HCT116 (cell line): ENCODE measurements at regions not wholly inside any gene's neighbourhood (a gene's known extent, or its start where the extent isn't known, plus 50 kb on each side); places are given as distances from the start of the nearest gene placed in this dataset.

Source experiments
- ATAC-seq: fragments of 200-7000 bp; cut with Tn5 transposase; 2 replicates; pipeline ENCODE4 v1.9.1; 2020; ENCODE audit warnings: mild to moderate bottlenecking, moderate library complexity
- BruUV-seq: library from RNA; stranded (reverse); fragments of 400-500 nt; replicated peaks from 2 replicates; lab custom pipeline; 2021; lab: Mats Ljungman, UMichigan
- CTCF ChIA-PET: fragments of 300-600 bp; sonication (Branson Sonifier 250); formaldehyde crosslinking; loops from one replicate; lab custom pipeline; 2021; ENCODE audit warnings: antibody characterized with exemption; lab: Charles Lee
- POLR2A ChIA-PET: fragments of 300-600, 350-600 bp; sonication (Branson Sonifier 250); formaldehyde crosslinking; loops from one replicate; lab custom pipeline; 2021; ENCODE audit warnings: antibody characterized with exemption; lab: Charles Lee
- RAD21 ChIA-PET, 2 experiments: fragments of 300-600 bp; sonication (Branson Sonifier 250); formaldehyde crosslinking; loops; one replicate each; lab custom pipeline; 2023; ENCODE audit warnings: low total read pairs in 2 of 2; ENCODE audit not compliant: uncharacterized antibody in 2 of 2, unreplicated experiment in 2 of 2, low non-redundant PET in 1 of 2; lab: Charles Lee
- DNase-seq: peaks from one replicate; pipeline ENCODE4 v3.0.0-alpha.2; 2010; ENCODE audit warnings: low read depth, low spot score
- H2AFZ ChIP-seq: fragments of 200-600 bp; shearing (Covaris generic), sonication (generic); 2 replicates; pipeline ENCODE4 v1.6.1; 2017; ENCODE audit warnings: low read depth, mixed run types, mixed read lengths, antibody characterized with exemption, low read length; ENCODE audit not compliant: poor library complexity, severe bottlenecking
- H3K27ac ChIP-seq: 2 replicates; pipeline ENCODE4 v1.5.1; 2012; ENCODE audit warnings: low read depth, low read length
- H3K27me3 ChIP-seq: fragments of 200-600 bp; sonication (generic); 2 replicates; pipeline ENCODE4 v1.6.1; 2016; ENCODE audit warnings: mixed run types, low read length, mixed read lengths; ENCODE audit not compliant: insufficient read depth
- H3K36me3 ChIP-seq, 2 experiments: fragments of 200-500 bp in 1 of 2; fragments of 200-600 bp in 1 of 2; sonication (Bioruptor generic) in 1 of 2; sonication (generic) in 1 of 2; 2 replicates each; pipeline versions ENCODE4 v1.5.1 to v1.6.1; 2014 to 2016; ENCODE audit warnings: low read length in 2 of 2, inconsistent platforms in 1 of 2, mixed read lengths in 1 of 2, mixed run types in 1 of 2; ENCODE audit not compliant: insufficient read depth in 2 of 2, control insufficient read depth in 1 of 2
- H3K4me1 ChIP-seq, 2 experiments: fragments of 200-600 bp in 1 of 2; sonication (generic) in 1 of 2; 2 replicates each; pipeline versions ENCODE4 v1.5.1 to v1.6.1; 2012 to 2017; ENCODE audit warnings: low read length in 2 of 2, inconsistent platforms in 1 of 2, mild to moderate bottlenecking in 1 of 2, mixed read lengths in 1 of 2, mixed run types in 1 of 2, moderate library complexity in 1 of 2; ENCODE audit not compliant: insufficient read depth in 2 of 2, control insufficient read depth in 1 of 2
- H3K4me2 ChIP-seq: fragments of 200-600 bp; sonication (generic); 2 replicates; pipeline ENCODE4 v1.6.1; 2017; ENCODE audit warnings: mixed run types, low read length, mixed read lengths
- H3K4me3 ChIP-seq, 2 experiments: fragments of 200-600 bp in 1 of 2; sonication (generic) in 1 of 2; replicated peaks in 1 of 2; 2 replicates each; pipeline ENCODE4 v1.5.1; 2011 to 2016; ENCODE audit warnings: low read length in 2 of 2, control low read depth in 1 of 2, low read depth in 1 of 2, mild to moderate bottlenecking in 1 of 2, mixed read lengths in 1 of 2, mixed run types in 1 of 2
- H3K79me2 ChIP-seq: fragments of 200-600 bp; sonication (generic); 2 replicates; pipeline ENCODE4 v1.6.1; 2017; ENCODE audit warnings: mild to moderate bottlenecking, mixed run types, low read length, moderate library complexity, mixed read lengths; ENCODE audit not compliant: insufficient read depth
- H3K9ac ChIP-seq: fragments of 200-600 bp; sonication (generic); 2 replicates; pipeline ENCODE4 v1.6.1; 2016; ENCODE audit warnings: low read length, mixed read lengths
- H3K9me2 ChIP-seq: fragments of 200-600 bp; sonication (generic), shearing (Covaris generic); 2 replicates; pipeline ENCODE4 v1.6.1; 2017; ENCODE audit warnings: mixed run types, mild to moderate bottlenecking, moderate library complexity; ENCODE audit not compliant: insufficient read depth
- H3K9me3 ChIP-seq, 2 experiments: fragments of 200-500 bp in 1 of 2; fragments of 200-600 bp in 1 of 2; sonication (Bioruptor generic) in 1 of 2; sonication (generic) in 1 of 2; 2 replicates each; pipeline ENCODE4 v1.6.1; 2014 to 2017; ENCODE audit warnings: low read length in 2 of 2, mixed read lengths in 2 of 2, inconsistent platforms in 1 of 2, low read depth in 1 of 2, mild to moderate bottlenecking in 1 of 2, mixed run types in 1 of 2, moderate library complexity in 1 of 2; ENCODE audit not compliant: control insufficient read depth in 1 of 2, insufficient read depth in 1 of 2
- H4K20me1 ChIP-seq: fragments of 200-600 bp; sonication (generic), shearing (Covaris generic); 2 replicates; pipeline ENCODE4 v1.6.1; 2017; ENCODE audit warnings: mixed run types, mild to moderate bottlenecking, moderate library complexity; ENCODE audit not compliant: insufficient read depth
- CTCF ChIP-seq, 3 experiments: fragments of 200-600 bp in 1 of 3; sonication (generic) in 1 of 3; IDR thresholded peaks in 2 of 3; conservative IDR thresholded peaks in 1 of 3; 2 replicates each; pipeline ENCODE4 v1.5.1; 2012 to 2017; ENCODE audit warnings: low read depth in 2 of 3, low read length in 2 of 3, antibody characterized with exemption in 1 of 3, borderline replicate concordance in 1 of 3, control low read depth in 1 of 3, mild to moderate bottlenecking in 1 of 3, mixed read lengths in 1 of 3, mixed run types in 1 of 3, moderate library complexity in 1 of 3; ENCODE audit not compliant: insufficient read depth in 1 of 3
- JUND ChIP-seq: IDR thresholded peaks from 2 replicates; pipeline ENCODE4 v1.6.1; 2012
- MAX ChIP-seq: IDR thresholded peaks from 2 replicates; pipeline ENCODE4 v1.6.1; 2012
- SRF ChIP-seq: IDR thresholded peaks from 2 replicates; pipeline ENCODE4 v1.6.1; 2012; ENCODE audit warnings: low read depth
- ZFX ChIP-seq: fragments of 450-650 bp; IDR thresholded peaks from 2 replicates; pipeline ENCODE4 v1.6.1; 2017
- intact Hi-C: fragments of 100-400 bp; cut with micrococcal nuclease; formaldehyde crosslinking; loops from 2 replicates; pipeline ENCODE4 v1.10.0; 2022

GRCh38 chr10:111335826-111336225 is 259.0 kb downstream of the ADRA2A start:
- Histone ChIP-seq H3K27ac (no peak overlapping the region), H3K9me2 (no peaks in the 10 kb centered on the region), H3K36me3 (no peaks in the 10 kb centered on the region), H3K9ac (no peak overlapping the region), H3K4me1 (no peaks in the 10 kb centered on the region), H3K27me3 (no peaks in the 10 kb centered on the region; the same call in 1 of the 2 replicates), H3K9me3 (no peaks in the 10 kb centered on the region), H4K20me1 (no peaks in the 10 kb centered on the region), H3K4me3 (no peak overlapping the region), H3K79me2 (no peaks in the 10 kb centered on the region), H3K4me2 (no peak overlapping the region), H2AFZ (no peak overlapping the region)
- TF ChIP-seq SRF: no peak
- TF ChIP-seq JUND: no peak
- TF ChIP-seq ZFX: no peak
- no peak for TF ChIP-seq CTCF (IDR thresholded peaks at IDR 0.05 in 2 of 3, conservative IDR thresholded peaks at IDR 0.05 in 1 of 3; ENCODE audit: borderline replicate concordance in 1 of 3, insufficient read depth in 1 of 3, low read depth in 2 of 3, low read length in 2 of 3)
- POLR2A ChIA-PET: interaction anchor here (1.4 kb wide), 1 partner anchor 12 kb away, joined by 3 read pairs; no protein-coding TSS in a partner anchor
- BruUV-seq: no TSS peak
- RAD21 ChIA-PET: no interaction called here
- DNase-seq: no peak
- intact Hi-C loops: no loop called here
- CTCF ChIA-PET: no interaction called here
- ATAC-seq: no peak

- ATAC-seq: no peak
- BruUV-seq: no TSS peak
- Histone ChIP-seq H3K4me3 (no peak overlapping the region), H3K9me3 (no peaks in the 10 kb centered on the region), H3K27ac (no peak overlapping the region), H3K27me3 (no peaks in the 10 kb centered on the region; the same call in 1 of the 2 replicates), H3K4me2 (no peak overlapping the region), H3K36me3 (no peaks in the 10 kb centered on the region), H3K4me1 (no peaks in the 10 kb centered on the region), H3K79me2 (no peaks in the 10 kb centered on the region), H4K20me1 (no peaks in the 10 kb centered on the region), H3K9me2 (no peaks in the 10 kb centered on the region), H3K9ac (no peak overlapping the region), H2AFZ (no peak overlapping the region)
- DNase-seq: no peak
- POLR2A ChIA-PET: no interaction called here
- CTCF ChIA-PET: no interaction called here
- RAD21 ChIA-PET: no interaction called here
- intact Hi-C loops: no loop called here
- TF ChIP-seq ZFX (no peak), SRF (no peak), JUND (no peak), MAX (no peak)
Measured at GRCh38 chr10:111338035-111338434, 261.2 kb downstream of the ADRA2A start.
